ENCODE measurements at regions not wholly inside any gene's neighbourhood (a gene's known extent, or its start where the extent isn't known, plus 50 kb on each side); places are given as distances from the start of the nearest gene placed in this dataset.

GRCh38 chr4:60857130-60857753 is 342.9 kb upstream of the ADGRL3 start (continued):
- no peak for TF ChIP-seq PRDM4 (CRISPR knock-in tag; IDR thresholded peaks at IDR 0.05; ENCODE audit: borderline replicate concordance)
- TF ChIP-seq HOXA7 (CRISPR knock-in tag; IDR thresholded peaks at IDR 0.05), result no peak
- TF ChIP-seq RBM39 (IDR thresholded peaks at IDR 0.05; ENCODE audit: low read depth, low read length, poor library complexity, severe bottlenecking), result no peak
- TF ChIP-seq EEA1 (CRISPR knock-in tag; IDR thresholded peaks at IDR 0.05; ENCODE audit: borderline replicate concordance), result no peak

GRCh38 chr4:60863442-60863841 is 336.7 kb upstream of the ADGRL3 start:
- DNase-seq (ENCODE audit: low spot score) (no peak), FAIRE-seq (no peak), ATAC-seq (no peak)
- ChIA-PET CTCF (ENCODE audit: low intra/inter-chr PET ratio, low total read pairs) (no interaction called here), POLR2A (no interaction called here)
- no peaks in the 10 kb centered on the region for H3K27me3 ChIP-seq (ENCODE audit: control insufficient read depth in 1 of 2, insufficient read depth in 2 of 2, low read length in 2 of 2)
- no peak overlapping the region for H2AFZ ChIP-seq (ENCODE audit: low read length)
- H3K79me2 ChIP-seq (ENCODE audit: insufficient read depth, low read length), result no peaks in the 10 kb centered on the region
- H3K36me3 ChIP-seq (replicated peaks in 1 of 2; ENCODE audit: control insufficient read depth in 1 of 2, insufficient read depth in 2 of 2, low read length in 2 of 2), result no peaks in the 10 kb centered on the region
- 9% methylated on average over 3 of the region's 3 CpGs for WGBS (ENCODE audit: low lambda C conversion rate)
- H3K9me3 ChIP-seq (ENCODE audit: low read length), result no peaks in the 10 kb centered on the region
- in situ Hi-C loops (cut with HindIII; ENCODE audit: extremely low pct_ligation_motif_present, low pct_unique_long_range_greater_than_20kb) (no loop called here), intact Hi-C loops (cut with micrococcal nuclease; ENCODE audit: unreplicated experiment) (no loop called here)
- no peaks in the 10 kb centered on the region for H3K4me1 ChIP-seq (ENCODE audit: insufficient read depth, low read length)
- no peak overlapping the region for H3K4me2 ChIP-seq (ENCODE audit: low read depth, low read length)
- H3K4me3 ChIP-seq (replicated peaks in 1 of 3; ENCODE audit: insufficient read depth in 1 of 3, low read depth in 2 of 3, low read length in 3 of 3), result no peak overlapping the region
- H3K9ac ChIP-seq (ENCODE audit: insufficient read depth, low read depth, low read length), result no peak overlapping the region
- no peak for TF ChIP-seq MEF2D (CRISPR knock-in tag; IDR thresholded peaks at IDR 0.05)
- no peak overlapping the region for H3K27ac ChIP-seq (ENCODE audit: extremely low read length, insufficient read depth, low read length)
- no peaks in the 10 kb centered on the region for H4K20me1 ChIP-seq (ENCODE audit: insufficient read depth, low read length)
- no TSS peak for BruUV-seq (replicated peaks)
